Stimulated activated naive CD8-positive, alpha-beta T cell treated with anti-CD3 and anti-CD28 coated beads, Interleukin-15, Interleukin-2, amounts not matched to agents 100 ng/mL and 50 ng/mL, for 24 hours (primary cell): ENCODE measurements at regions not wholly inside any gene's neighbourhood (a gene's known extent, or its start where the extent isn't known, plus 50 kb on each side); places are given as distances from the start of the nearest gene placed in this dataset.
"Not testable (repeated sequence)": the region's sequence is repeated elsewhere in the genome, so short reads cannot be mapped to it uniquely, and the experiment has no call there.

Experiments
- H3K27ac Mint-ChIP-seq: one replicate; pipeline ENCODE4 v1.8.0; 2021; ENCODE audit warnings: mild to moderate bottlenecking, mixed read lengths
- H3K27me3 Mint-ChIP-seq: one replicate; pipeline ENCODE4 v1.8.0; 2021; ENCODE audit warnings: mixed read lengths
- H3K36me3 Mint-ChIP-seq: one replicate; pipeline ENCODE4 v1.8.0; 2021; ENCODE audit warnings: low read depth, mixed read lengths
- H3K4me1 Mint-ChIP-seq: one replicate; pipeline ENCODE4 v1.8.0; 2021; ENCODE audit warnings: low read depth, mixed read lengths
- H3K4me3 Mint-ChIP-seq: one replicate; pipeline ENCODE4 v1.8.0; 2021; ENCODE audit warnings: mild to moderate bottlenecking, mixed read lengths
- H3K9me3 Mint-ChIP-seq: one replicate; pipeline ENCODE4 v1.8.0; 2021; ENCODE audit warnings: mixed read lengths

DNA sequence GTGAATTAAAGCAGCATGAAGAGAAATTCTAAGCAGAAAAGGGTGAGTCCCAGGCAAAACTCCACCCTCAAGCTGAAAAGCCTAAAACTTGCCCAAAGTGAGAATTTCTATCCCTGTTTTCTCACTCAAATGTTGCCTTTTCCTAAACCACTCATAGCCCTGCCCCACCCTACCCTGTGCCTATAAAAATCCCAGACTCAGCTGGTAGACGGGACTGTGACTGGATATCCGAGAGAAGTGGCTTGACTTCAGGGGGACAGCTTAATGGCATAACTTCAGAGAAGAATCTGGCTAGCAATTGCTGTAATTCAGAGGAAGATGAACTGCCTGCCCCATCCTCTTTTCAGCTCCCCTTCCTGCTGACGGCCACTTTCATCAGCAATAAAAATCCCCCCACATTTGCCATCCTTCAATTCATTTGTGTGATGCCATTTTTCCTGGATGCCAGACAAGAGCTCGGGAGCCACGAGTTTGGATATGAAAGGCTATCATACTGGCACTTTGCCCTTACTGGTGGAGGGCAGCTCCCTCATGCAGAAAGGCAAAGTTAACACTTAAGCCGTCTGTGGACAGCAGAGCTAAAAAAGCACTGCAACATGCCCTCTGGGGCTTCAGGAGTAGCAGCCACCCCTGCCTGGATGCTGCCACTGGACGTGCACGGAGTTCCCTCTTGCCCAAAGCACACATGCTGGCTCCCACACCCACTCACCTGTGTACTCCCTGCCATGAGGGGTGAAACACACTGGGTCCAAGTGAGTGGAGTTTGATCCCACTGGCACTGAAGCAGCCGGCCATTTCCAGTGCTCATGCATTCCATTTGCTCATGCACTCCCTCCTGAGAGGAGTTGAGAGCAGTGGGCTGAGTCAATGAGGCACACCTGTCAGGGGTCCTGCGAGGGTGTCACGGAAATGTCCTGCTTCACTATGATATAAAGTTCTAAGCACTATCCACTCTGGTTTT is 670.6 kb downstream of the PLOD2 start:
- H3K4me1 Mint-ChIP-seq, result no peaks in the 10 kb centered on the region
- H3K4me3 Mint-ChIP-seq, result no peak overlapping the region
- no peaks in the 10 kb centered on the region for H3K36me3 Mint-ChIP-seq
- H3K9me3 Mint-ChIP-seq, result peaks cover 5% of the 10 kb centered on the region
- no peak overlapping the region for H3K27ac Mint-ChIP-seq
- no peaks in the 10 kb centered on the region for H3K27me3 Mint-ChIP-seq

DNA sequence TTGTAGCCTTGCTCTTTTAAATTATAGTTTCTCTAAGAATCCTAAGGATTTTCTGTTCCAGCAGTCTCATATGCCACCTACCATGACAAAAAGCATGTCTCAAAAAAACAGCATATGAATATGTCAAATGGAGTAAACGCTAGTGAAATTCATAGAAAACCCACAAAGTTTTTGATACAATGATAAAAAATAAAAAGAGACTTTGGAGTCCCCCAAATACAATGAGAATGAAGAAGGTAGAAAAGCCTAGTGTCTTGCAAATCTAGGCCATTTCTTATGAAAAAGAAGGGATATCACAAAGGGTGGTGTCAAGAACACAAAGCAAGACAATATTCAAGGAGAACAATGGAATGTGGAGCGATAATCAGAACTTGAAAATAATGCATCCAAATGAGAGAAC is 668.5 kb downstream of the PLOD2 start:
- H3K4me3 Mint-ChIP-seq, result no peak overlapping the region
- no peak overlapping the region for H3K27ac Mint-ChIP-seq
- peaks cover 5% of the 10 kb centered on the region for H3K9me3 Mint-ChIP-seq
- no peaks in the 10 kb centered on the region for H3K4me1 Mint-ChIP-seq
- H3K36me3 Mint-ChIP-seq, result no peaks in the 10 kb centered on the region
- H3K27me3 Mint-ChIP-seq, result no peaks in the 10 kb centered on the region

DNA sequence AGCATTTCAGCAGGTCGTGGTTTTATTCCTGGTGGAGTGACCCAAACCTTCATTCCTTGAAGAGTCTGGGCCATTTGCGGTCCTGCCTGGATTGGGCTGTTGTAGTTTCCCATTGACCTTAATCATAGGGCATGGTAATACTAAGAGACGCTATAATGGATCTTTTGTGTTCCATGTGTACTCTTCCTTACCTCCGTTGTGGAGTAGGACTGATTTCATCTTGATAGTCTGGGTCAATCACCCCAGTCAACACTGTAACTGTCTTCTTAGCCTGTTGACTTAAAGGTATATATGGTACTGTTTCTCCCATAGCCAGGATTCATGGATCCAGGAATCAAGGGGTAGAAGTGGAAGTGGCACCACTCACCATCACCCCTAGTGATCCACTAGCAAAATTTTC is 643.6 kb downstream of the PLOD2 start:
- H3K27me3 Mint-ChIP-seq, H3K4me1 Mint-ChIP-seq: not testable (repeated sequence)

DNA sequence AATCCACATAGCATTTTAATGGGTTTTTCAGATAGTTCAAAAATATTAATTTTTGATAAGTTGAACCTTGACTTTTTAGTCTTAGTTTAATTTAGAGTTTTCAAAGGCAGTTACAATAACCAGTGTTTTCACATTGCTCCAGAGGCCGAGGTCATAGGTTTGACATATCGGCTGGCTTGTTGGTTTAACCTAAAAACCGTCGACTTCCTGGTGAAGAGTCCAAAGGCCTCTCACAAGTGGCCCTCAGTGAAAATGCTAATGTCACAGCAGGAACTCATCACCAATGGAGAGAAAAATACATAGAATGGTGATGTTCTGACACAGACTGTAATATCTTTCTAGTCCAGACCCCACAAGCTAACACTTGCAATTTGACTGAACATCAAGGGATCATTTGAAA is 642.3 kb downstream of the PLOD2 start:
- Mint-ChIP-seq H3K4me3 (no peak overlapping the region), H3K27me3 (no peaks in the 10 kb centered on the region)

More for the DNA sequence above, 643.6 kb downstream of the PLOD2 start:
- not testable (repeated sequence) for H3K36me3 Mint-ChIP-seq, H3K27ac Mint-ChIP-seq, H3K9me3 Mint-ChIP-seq, H3K4me3 Mint-ChIP-seq

DNA sequence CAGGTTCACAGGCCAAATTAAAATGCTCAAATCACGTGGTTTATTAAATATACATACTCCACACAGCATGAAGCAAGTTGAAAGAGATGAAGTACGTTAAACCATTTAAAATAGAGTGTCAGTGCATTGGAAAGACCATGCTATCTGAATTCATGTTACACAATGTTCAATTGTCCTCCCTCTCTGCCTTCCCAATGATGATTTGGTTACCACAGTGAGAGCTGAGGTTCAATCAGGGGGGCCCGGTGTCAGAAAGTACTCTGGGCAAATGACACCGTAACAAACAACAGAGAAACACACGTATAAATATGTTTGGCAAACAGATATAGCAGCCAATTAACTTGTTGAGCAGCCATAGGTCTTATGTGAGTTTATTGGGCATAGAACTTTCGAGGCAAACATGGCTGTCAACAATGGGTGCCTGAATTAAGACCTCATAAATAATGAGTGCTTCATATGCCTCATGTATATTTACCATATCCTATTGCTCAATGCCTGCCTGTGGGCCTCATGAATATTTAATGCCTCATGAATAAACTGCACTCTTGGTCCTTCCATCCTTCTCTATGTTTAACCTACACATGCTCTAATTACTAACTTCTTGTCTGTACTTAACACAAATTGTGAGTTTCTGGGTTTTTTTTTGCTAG is 641.5 kb downstream of the PLOD2 start:
- H3K4me1 Mint-ChIP-seq, result no peaks in the 10 kb centered on the region
- no peaks in the 10 kb centered on the region for H3K36me3 Mint-ChIP-seq
- H3K27me3 Mint-ChIP-seq, result no peaks in the 10 kb centered on the region
- no peak overlapping the region for H3K27ac Mint-ChIP-seq
- peaks cover 5% of the 10 kb centered on the region for H3K9me3 Mint-ChIP-seq
- no peak overlapping the region for H3K4me3 Mint-ChIP-seq

More for the DNA sequence above, 642.3 kb downstream of the PLOD2 start:
- no peaks in the 10 kb centered on the region for H3K36me3 Mint-ChIP-seq
- no peaks in the 10 kb centered on the region for H3K4me1 Mint-ChIP-seq
- peaks cover 5% of the 10 kb centered on the region for H3K9me3 Mint-ChIP-seq
- H3K27ac Mint-ChIP-seq, result no peak overlapping the region

DNA sequence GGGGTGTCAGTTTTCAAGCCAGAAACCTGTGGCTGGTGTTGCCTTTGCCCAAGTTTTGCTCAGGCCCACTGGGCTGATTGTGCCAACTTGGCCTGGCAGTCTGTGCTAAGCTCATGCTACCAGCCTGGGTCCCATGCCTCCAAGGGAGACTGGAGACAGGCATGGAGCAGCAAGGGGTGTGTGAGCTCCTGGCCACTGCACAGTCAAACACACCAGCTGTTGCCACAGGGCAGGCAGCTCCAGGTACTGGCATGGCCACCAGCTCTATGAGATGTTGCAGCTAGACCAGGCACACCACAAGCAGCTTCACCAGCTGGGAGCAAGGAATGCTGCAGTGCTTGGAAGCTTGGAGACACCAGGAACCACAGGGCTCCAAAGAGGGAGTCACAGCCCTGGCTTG is 638.8 kb downstream of the PLOD2 start:
- Mint-ChIP-seq H3K4me3 (no peak overlapping the region), H3K36me3 (no peaks in the 10 kb centered on the region), H3K9me3 (peaks cover 7% of the 10 kb centered on the region), H3K4me1 (no peaks in the 10 kb centered on the region), H3K27ac (no peak overlapping the region), H3K27me3 (no peaks in the 10 kb centered on the region)

DNA sequence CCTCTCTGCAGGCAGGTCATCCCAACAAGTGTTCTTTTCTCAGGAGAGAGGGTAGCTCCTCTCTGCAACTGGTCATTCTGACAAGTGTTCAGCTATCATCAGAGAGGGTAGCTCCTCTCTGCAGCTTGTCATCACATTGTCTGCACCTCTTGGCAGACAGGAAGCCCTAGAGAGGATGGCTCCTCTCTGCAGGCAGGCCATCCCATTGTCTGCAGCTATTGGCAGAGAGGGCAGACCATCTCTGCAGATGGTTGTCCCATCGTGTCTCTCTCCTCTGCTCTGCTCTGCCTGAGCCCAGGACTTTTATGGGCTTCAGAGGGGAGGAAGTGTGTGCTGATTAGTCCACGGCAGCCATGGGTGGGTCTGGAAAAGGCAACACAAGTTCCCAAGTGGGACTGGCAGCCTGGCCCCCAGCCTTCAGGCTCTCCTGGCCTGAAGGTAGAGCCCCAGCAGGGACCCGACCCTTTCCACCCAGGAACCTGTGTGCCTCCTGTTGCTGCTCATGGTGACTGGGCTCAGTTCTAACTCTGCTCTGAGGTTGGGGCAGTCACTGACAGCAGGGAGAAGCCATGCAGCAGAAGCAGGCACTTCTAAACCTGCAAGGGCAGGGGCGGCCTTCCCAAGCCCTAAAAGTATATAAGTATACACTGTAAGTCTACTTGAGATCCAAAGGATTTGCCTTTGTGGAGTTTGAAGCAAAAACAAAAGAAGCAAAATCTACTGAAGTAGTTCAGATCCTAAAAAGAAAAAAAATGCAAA is 637.9 kb downstream of the PLOD2 start:
- Mint-ChIP-seq H3K36me3 (no peaks in the 10 kb centered on the region), H3K27ac (no peak overlapping the region), H3K9me3 (peaks cover 10% of the 10 kb centered on the region), H3K4me3 (no peak overlapping the region), H3K4me1 (no peaks in the 10 kb centered on the region), H3K27me3 (no peaks in the 10 kb centered on the region)

DNA sequence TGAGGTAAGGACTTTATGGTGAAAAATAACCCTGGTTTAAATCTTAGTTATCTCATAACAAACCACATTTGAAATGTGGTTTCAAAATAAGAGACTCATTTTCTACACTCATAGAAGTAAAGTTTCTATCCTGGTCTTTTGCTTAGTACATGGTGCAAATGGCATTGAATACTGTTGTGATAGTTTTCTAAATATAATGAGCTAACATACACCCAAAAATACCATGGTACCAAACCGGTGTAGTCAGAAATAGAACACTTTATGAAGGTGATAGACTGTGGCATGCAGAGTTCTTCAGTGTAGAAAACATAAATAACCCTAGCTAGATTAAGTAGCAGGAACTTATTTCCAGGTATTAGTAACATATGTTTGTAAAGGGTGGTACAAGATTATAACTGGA is 629.4 kb downstream of the PLOD2 start:
- Mint-ChIP-seq H3K36me3 (no peaks in the 10 kb centered on the region), H3K4me3 (no peak overlapping the region), H3K27me3 (no peaks in the 10 kb centered on the region), H3K4me1 (no peaks in the 10 kb centered on the region), H3K27ac (no peak overlapping the region), H3K9me3 (peaks cover 13% of the 10 kb centered on the region)

DNA sequence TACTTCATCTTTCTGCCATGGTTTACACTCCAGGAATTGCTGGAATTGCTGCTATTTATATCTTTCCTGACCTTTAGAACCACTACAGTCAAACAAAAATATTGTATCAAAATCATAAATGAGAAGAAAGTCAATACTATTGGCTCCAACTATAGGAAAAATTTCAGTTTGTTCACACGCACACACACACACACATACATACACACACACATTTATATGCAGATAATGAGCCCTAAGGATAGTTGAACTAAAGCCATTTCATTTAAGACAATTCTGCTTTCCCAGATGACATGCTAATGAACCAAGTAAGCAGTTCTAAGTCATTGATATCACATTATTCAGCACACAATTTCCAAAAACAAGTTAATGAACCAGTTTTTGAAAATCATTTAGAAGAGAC is 627.3 kb downstream of the PLOD2 start:
- Mint-ChIP-seq H3K27me3 (no peaks in the 10 kb centered on the region), H3K4me3 (no peak overlapping the region), H3K4me1 (no peaks in the 10 kb centered on the region), H3K9me3 (peaks cover 10% of the 10 kb centered on the region), H3K36me3 (no peaks in the 10 kb centered on the region), H3K27ac (no peak overlapping the region)

DNA sequence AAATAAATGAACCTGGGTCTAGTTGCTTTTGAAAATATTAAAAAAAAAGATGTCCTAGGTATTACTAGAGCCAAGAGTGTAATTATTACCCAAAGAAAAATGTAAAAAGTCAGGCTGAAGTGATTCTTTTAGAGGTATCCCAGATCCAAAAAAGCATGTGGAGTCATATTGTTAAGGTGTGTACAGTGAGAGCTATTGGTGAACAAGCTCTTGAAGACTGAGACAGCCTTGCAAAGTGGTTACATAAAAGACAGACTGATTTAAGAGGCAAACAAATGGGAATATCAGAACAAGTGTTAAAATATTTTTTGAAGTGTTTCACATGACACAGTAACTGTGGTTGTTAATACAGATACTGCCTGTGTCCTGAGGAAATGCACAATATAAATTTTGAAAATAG is 624.5 kb downstream of the PLOD2 start:
- Mint-ChIP-seq H3K4me3 (no peak overlapping the region), H3K36me3 (no peaks in the 10 kb centered on the region), H3K9me3 (peaks cover 6% of the 10 kb centered on the region), H3K27me3 (no peaks in the 10 kb centered on the region), H3K4me1 (no peaks in the 10 kb centered on the region), H3K27ac (no peak overlapping the region)

DNA sequence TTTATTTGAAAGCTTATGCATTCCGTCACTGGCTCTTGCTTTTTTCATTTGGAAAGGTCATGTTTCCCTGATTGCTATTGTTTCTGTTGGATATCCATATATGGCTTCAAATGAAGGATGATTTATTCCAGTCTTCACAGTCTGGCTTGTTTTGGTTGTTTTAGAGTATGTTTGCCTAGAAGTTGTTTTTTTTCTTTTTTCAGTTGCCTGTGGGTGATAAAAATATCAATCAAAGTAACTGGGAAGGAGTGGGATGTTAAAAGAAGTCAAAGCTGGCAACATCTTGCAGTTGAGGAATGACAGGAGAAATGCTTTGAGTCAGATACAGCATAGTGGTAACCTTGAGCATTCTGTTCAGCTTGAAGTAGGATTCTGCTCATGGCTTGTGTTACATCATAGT is 610.5 kb downstream of the PLOD2 start:
- H3K4me3 Mint-ChIP-seq, result no peak overlapping the region
- H3K9me3 Mint-ChIP-seq, result peaks cover 24% of the 10 kb centered on the region

DNA sequence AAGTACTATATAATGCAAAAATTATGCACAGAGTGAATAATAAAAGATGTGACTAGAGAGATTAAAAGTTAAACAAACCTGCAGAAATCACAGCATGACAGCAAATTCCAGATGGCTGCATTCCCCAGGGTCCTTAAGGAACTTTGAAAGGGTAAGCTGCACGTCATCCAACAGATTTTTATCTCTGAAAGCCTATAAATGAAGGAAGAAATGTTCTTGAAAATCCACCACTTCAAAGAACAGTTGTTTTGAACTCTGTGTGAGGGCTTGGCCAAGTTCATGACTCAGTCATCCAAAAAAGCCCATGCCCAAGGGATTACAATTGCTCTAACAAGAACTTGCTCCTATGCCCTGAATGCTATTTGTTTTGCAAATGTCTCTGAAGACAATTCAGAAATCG is 603.6 kb downstream of the PLOD2 start:
- no peak overlapping the region for H3K27ac Mint-ChIP-seq
- H3K27me3 Mint-ChIP-seq, result no peaks in the 10 kb centered on the region
- no peaks in the 10 kb centered on the region for H3K4me1 Mint-ChIP-seq
- H3K9me3 Mint-ChIP-seq, result peaks cover 18% of the 10 kb centered on the region
- no peak overlapping the region for H3K4me3 Mint-ChIP-seq
- no peaks in the 10 kb centered on the region for H3K36me3 Mint-ChIP-seq

More for the DNA sequence above, 610.5 kb downstream of the PLOD2 start:
- H3K27me3 Mint-ChIP-seq, result no peaks in the 10 kb centered on the region
- H3K27ac Mint-ChIP-seq, result no peak overlapping the region
- no peaks in the 10 kb centered on the region for H3K36me3 Mint-ChIP-seq
- H3K4me1 Mint-ChIP-seq, result no peaks in the 10 kb centered on the region

DNA sequence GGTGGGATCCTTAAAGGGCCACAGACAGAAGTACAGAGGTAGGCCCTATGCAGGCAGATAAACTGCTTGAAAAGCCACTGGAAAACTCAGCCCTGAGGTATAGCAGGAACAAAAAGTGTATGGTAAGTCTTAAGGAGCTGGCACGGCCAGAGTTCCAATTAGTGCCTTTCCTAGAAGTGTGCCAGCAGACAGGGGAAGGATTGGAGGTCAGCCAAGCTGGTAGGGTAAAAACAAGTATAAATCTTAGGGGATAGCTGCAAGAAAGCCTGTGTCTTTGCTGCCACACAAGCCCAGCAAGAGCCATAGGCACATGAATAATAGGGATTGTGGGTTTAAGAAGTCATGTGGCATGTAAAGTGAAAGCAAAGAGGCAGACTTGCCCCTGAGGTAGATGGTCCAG is 582.5 kb downstream of the PLOD2 start:
- no peak overlapping the region for H3K27ac Mint-ChIP-seq
- H3K27me3 Mint-ChIP-seq, result no peaks in the 10 kb centered on the region
- H3K36me3 Mint-ChIP-seq, result no peaks in the 10 kb centered on the region
- H3K4me1 Mint-ChIP-seq, result no peaks in the 10 kb centered on the region
- H3K9me3 Mint-ChIP-seq, result peaks cover 6% of the 10 kb centered on the region
- H3K4me3 Mint-ChIP-seq, result no peak overlapping the region

DNA sequence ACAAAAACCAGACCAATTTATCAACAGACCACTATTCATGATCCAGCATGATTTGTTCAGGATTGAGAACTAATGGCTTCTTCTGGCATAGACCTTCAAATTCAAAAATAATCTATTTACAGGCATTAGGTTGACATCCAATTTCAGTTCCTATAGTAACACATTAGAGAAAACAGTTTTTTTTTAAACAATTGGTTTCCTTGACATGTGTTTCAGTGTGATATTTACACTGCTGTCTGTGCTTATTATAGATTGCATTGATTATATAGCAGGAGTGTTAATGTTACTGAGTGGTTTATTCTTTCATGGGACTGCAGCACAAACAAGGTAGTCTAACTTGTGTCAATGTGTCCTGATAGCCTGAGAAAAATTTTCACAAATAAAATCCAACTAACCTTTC is 579.3 kb downstream of the PLOD2 start:
- Mint-ChIP-seq H3K27me3 (no peaks in the 10 kb centered on the region), H3K27ac (no peak overlapping the region), H3K9me3 (peaks cover 9% of the 10 kb centered on the region), H3K4me1 (no peaks in the 10 kb centered on the region), H3K4me3 (no peak overlapping the region), H3K36me3 (no peaks in the 10 kb centered on the region)

DNA sequence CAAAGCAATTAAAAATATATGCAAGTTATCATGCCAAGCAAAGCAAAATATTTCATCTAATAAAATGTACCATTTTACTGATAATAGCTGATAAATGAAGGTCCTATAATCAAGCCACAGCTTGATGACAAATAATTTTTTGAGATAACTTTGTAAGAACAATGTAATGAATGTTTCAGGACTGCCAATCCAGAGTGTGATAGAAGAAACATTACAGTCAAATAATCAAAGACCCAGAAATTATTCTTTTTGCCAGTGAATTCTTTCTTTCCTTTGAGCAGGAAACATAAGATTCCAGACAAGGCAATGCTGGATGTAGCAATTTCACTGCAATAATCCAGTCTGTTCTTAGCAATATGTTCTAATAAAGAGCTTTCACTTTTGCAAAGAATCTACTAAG is 556.1 kb downstream of the PLOD2 start:
- no peak overlapping the region for H3K27ac Mint-ChIP-seq
- H3K4me3 Mint-ChIP-seq, result no peak overlapping the region
- H3K9me3 Mint-ChIP-seq, result peaks cover 4% of the 10 kb centered on the region
- no peaks in the 10 kb centered on the region for H3K4me1 Mint-ChIP-seq
- H3K36me3 Mint-ChIP-seq, result no peaks in the 10 kb centered on the region
- no peaks in the 10 kb centered on the region for H3K27me3 Mint-ChIP-seq
